Right atrium auricular region (tissue), 2 donors: ENCODE measurements at regions not wholly inside any gene's neighbourhood (a gene's known extent, or its start where the extent isn't known, plus 50 kb on each side); places are given as distances from the start of the nearest gene placed in this dataset.

Experiments used
- DNase-seq: peaks from one replicate; pipeline ENCODE4 v3.0.0-alpha.2; 2019; ENCODE audit warnings: low spot score
- H3K27ac ChIP-seq, 2 donors: fragments of 200-600 bp; sonication (generic); 1 replicate in 1 of 2; 2 replicates in 1 of 2; pipeline ENCODE4 v1.5.1; 2016 to 2019
- H3K27me3 ChIP-seq, 2 donors: fragments of 200-600 bp; sonication (generic); one replicate each; pipeline versions ENCODE4 v1.5.1 to v1.6.0; 2017 to 2019
- H3K36me3 ChIP-seq: fragments of 200-600 bp; sonication (generic); one replicate; pipeline ENCODE4 v1.5.1; 2016
- H3K4me1 ChIP-seq, 2 donors: fragments of 200-600 bp; sonication (generic); one replicate each; pipeline versions ENCODE4 v1.5.1 to v1.6.0; 2017 to 2019
- H3K4me3 ChIP-seq, 2 donors: fragments of 200-600 bp; sonication (generic); 1 replicate in 1 of 2; 2 replicates in 1 of 2; pipeline ENCODE4 v1.5.1; 2017 to 2019; ENCODE audit warnings: mild to moderate bottlenecking in 1 of 2, moderate library complexity in 1 of 2
- H3K9me3 ChIP-seq, 2 donors: fragments of 200-600 bp; sonication (generic); one replicate each; pipeline ENCODE4 v1.5.1; 2019
- TF ChIP-seq, protein P1 (sequence below), 2 donors: fragments of 200-600 bp; sonication (generic); IDR thresholded peaks; one replicate each; pipeline ENCODE4 v1.5.1; 2019; ENCODE audit warnings: antibody characterized with exemption in 2 of 2

DNA sequence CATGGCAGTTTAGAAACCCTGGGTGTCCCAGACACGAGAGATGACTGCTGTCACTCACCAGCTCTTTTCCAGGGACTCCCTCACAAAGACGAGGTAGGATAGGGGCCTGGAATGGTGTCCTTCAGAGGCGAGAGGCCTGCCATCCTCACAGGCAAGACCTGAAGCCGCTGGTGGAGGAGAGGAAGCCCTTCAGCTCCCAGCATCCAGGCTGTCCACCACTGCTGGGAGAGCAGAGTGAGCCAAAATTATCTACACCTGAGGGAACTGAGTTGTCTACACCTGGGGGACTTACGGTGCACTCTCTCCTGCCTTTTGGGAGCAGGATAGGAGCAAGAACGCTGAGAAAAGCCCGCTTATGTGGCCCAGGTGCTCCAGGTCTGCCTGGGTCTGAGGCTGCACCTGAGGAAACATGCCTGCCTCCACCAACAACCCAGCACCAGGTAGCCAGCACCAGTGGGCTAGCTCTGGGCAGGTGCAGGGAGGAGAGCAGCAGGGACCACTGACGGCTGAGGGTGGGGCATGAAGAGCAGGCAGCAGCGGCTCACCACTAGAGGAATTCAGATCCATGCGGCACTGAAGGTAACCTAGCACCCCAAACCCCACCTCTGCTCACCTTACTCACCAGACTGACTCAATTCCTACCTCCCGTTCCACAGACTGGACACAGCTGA lies 357.2 kb downstream of the SH2D4B start:
- no peak for DNase-seq
- no peaks in the 10 kb centered on the region for H3K4me1 ChIP-seq
- no peaks in the 10 kb centered on the region for H3K9me3 ChIP-seq
- TF ChIP-seq, protein P1, sequence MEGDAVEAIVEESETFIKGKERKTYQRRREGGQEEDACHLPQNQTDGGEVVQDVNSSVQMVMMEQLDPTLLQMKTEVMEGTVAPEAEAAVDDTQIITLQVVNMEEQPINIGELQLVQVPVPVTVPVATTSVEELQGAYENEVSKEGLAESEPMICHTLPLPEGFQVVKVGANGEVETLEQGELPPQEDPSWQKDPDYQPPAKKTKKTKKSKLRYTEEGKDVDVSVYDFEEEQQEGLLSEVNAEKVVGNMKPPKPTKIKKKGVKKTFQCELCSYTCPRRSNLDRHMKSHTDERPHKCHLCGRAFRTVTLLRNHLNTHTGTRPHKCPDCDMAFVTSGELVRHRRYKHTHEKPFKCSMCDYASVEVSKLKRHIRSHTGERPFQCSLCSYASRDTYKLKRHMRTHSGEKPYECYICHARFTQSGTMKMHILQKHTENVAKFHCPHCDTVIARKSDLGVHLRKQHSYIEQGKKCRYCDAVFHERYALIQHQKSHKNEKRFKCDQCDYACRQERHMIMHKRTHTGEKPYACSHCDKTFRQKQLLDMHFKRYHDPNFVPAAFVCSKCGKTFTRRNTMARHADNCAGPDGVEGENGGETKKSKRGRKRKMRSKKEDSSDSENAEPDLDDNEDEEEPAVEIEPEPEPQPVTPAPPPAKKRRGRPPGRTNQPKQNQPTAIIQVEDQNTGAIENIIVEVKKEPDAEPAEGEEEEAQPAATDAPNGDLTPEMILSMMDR (IDR thresholded peaks at IDR 0.05): no peak
- H3K36me3 ChIP-seq: no peaks in the 10 kb centered on the region
- H3K27me3 ChIP-seq: no peaks in the 10 kb centered on the region
- no peak overlapping the region for H3K27ac ChIP-seq
- no peak overlapping the region for H3K4me3 ChIP-seq

DNA sequence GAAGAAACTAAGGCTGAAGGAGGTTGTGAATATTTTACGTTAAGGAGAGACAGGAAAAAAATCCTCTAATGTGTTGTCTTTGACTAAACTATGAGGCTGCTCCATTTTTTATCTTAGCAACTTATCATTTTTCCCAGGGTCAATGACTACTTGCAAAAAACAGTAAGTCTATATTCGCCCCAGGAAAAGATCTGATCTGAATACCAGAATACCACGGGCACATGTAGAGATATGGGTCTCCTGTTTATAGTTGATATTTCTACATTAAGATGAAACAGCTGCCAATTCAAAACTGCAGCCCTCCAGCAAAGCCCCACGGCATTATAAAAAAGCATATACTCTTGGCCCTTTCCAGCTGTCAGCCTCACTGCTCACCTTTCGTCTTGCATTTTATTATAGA lies 358.4 kb downstream of the SH2D4B start:
- DNase-seq: no peak
- no peaks in the 10 kb centered on the region for H3K9me3 ChIP-seq
- H3K4me1 ChIP-seq: no peaks in the 10 kb centered on the region
- H3K27ac ChIP-seq: no peak overlapping the region
- H3K36me3 ChIP-seq: no peaks in the 10 kb centered on the region
- H3K4me3 ChIP-seq: no peak overlapping the region
- no peaks in the 10 kb centered on the region for H3K27me3 ChIP-seq
- TF ChIP-seq, protein P1 (IDR thresholded peaks at IDR 0.05): no peak

DNA sequence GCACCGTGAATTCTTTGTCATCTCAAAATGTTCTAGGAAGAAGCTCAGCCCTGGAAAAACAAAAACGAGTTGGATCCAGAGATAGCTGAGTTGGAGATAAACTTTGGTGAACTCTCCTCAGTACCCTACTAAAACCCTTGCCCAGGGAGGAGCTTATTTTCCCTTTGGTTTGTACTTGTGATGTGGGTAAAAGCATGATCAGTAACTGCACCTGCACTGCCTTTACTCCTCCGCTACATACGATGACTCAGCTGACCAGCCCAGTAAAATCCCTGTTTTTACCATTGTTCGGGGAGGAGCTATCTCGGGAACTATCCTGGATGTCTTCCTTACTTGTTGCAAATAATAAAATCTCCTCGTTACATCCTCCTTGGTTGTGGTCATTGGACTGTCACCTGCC lies 359.3 kb downstream of the SH2D4B start:
- Histone ChIP-seq H3K4me3 (no peak overlapping the region), H3K27ac (no peak overlapping the region), H3K36me3 (no peaks in the 10 kb centered on the region), H3K9me3 (no peaks in the 10 kb centered on the region), H3K4me1 (no peaks in the 10 kb centered on the region), H3K27me3 (no peaks in the 10 kb centered on the region)
- no peak for DNase-seq
- TF ChIP-seq, protein P1 (IDR thresholded peaks at IDR 0.05): no peak

DNA sequence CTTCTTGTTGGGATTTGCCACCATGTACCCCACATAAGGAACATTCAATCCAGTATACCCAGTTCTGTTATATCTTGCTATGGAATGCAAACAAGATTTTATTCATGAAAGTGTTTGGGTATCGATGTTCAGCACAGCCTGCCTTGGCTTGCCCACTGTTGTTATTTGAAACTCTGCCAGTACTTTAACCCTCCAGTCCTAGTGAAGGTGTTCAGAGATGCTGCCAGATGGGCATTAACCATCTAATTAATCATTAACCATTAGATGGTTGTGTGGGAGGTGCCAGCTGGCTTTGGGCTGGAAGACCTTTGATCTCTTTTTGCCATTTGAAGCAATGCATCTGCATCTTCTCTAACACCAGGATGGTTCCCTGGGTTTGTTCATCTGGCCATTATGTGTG lies 363.0 kb downstream of the SH2D4B start:
- no peaks in the 10 kb centered on the region for H3K36me3 ChIP-seq
- H3K27me3 ChIP-seq: no peaks in the 10 kb centered on the region
- H3K4me1 ChIP-seq: no peaks in the 10 kb centered on the region
- H3K27ac ChIP-seq: no peak overlapping the region
- no peak for DNase-seq
- H3K9me3 ChIP-seq: no peaks in the 10 kb centered on the region
- no peak overlapping the region for H3K4me3 ChIP-seq
- TF ChIP-seq, protein P1 (IDR thresholded peaks at IDR 0.05): no peak

DNA sequence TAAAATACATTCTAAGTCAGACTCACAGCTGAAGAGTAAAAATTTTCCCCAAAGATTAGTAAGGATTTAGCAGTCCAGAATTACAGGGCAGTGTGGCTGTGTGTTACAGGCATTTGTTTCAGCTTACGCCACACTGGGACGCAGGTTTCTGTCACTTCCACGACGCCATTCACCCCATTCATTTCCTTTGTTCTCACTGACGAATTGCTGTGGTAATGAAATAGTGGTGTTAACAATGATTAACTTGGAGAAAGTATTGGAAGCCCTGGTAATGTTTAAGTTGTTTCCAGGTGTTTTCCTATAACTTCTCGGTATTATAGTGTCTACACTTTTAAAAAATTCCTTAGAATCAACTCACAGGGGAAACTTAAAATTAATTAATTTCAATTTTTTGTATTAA lies 370.9 kb downstream of the SH2D4B start:
- Histone ChIP-seq H3K27me3 (no peaks in the 10 kb centered on the region), H3K4me1 (no peaks in the 10 kb centered on the region), H3K36me3 (no peaks in the 10 kb centered on the region), H3K9me3 (no peaks in the 10 kb centered on the region), H3K4me3 (no peak overlapping the region), H3K27ac (no peak overlapping the region)
- no peak for DNase-seq
- TF ChIP-seq, protein P1 (IDR thresholded peaks at IDR 0.05): no peak

DNA sequence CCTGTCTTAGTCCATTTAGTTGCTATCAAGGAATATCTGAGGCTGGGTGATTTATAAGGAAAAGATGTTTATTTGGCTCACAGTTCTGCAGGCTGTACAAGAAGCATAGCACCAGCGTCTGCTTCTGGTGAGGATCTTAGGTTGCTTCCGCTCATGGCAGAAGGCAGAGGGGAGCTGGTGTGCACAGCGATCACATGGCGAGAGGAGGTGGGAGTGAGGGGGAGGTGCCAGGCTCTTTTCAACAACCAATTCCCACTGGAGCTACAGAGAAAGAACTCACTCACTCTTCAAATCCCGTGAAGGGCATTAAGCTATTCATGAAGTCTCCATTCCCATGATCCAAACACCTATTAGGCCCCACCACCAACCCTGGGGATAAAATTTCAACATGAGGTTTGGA lies 371.6 kb downstream of the SH2D4B start:
- TF ChIP-seq, protein P1 (IDR thresholded peaks at IDR 0.05): no peak
- no peaks in the 10 kb centered on the region for H3K4me1 ChIP-seq
- no peaks in the 10 kb centered on the region for H3K27me3 ChIP-seq
- H3K9me3 ChIP-seq: no peaks in the 10 kb centered on the region
- no peak overlapping the region for H3K4me3 ChIP-seq
- DNase-seq: no peak
- no peaks in the 10 kb centered on the region for H3K36me3 ChIP-seq
- no peak overlapping the region for H3K27ac ChIP-seq
